ENCODE measurements at regions not wholly inside any gene's neighbourhood (a gene's known extent, or its start where the extent isn't known, plus 50 kb on each side); places are given as distances from the start of the nearest gene placed in this dataset.

DNA sequence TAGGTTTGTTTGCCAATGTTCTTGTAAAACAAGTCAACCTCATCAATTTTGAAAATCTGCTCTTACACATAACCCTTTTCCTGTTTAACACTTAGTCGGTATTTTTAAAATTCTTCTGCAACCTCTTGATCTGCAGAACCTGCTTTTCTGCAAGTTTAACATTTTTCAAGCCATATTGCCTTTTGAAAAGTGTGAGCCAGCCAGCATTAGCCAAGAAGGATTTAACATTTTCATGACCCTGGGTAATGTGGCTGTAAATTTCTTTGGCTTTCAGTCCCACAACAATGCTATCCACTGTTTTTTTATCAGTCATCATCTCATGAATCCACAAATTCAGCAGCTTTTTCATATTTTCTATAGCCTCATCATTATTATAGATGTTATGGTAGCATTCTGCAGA is 956.5 kb downstream of the FAT4 start:
- DNase-seq (ENCODE audit: low read depth in 2 of 3, low spot score in 1 of 3), result no peak

- DNase-seq (ENCODE audit: low read depth in 2 of 3, low spot score in 1 of 3), result no peak
Observed at GRCh38 chr4:126273746-126274145, 959.0 kb downstream of the FAT4 start.

DNA sequence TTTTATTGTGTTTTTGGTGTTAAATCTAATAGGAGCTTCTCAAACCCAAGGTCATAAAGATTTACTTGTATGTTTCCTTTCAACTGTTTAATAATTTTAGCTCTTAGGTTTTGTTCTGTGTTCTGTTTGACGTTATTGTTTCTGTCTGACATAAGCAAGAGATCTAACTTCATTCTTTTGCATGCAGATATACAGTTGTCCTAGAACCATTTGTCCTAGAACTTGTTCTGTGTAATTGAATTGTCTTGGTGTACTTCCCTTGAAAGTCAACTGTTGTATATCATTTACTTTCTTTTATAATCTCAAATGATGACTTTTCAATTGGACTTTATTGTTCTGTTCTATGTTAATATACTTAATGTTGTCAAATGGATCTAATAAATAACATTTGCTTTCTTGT is 977.1 kb downstream of the FAT4 start:
- DNase-seq (ENCODE audit: low read depth in 2 of 3, low spot score in 1 of 3), result no peak

DNA sequence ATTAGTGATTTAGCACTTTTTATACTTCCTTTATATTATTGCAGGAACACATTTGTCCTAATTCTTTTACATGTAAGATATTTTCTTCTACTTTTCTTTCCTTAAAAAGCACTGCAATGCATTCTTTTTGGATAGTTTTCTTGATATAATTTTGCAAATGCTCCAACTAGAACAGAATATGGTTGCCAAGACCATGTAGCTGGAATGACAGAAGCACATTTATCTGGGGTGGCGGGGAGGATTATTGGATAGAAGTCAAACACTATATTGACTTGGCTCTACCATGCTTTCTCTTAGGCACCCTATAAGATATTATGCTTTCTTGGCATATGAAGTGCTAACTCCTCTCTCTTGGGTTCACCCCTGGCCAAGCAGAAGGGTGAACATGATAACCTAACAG is 983.5 kb downstream of the FAT4 start:
- no peak for DNase-seq (ENCODE audit: low read depth in 2 of 3, low spot score in 1 of 3)

DNA sequence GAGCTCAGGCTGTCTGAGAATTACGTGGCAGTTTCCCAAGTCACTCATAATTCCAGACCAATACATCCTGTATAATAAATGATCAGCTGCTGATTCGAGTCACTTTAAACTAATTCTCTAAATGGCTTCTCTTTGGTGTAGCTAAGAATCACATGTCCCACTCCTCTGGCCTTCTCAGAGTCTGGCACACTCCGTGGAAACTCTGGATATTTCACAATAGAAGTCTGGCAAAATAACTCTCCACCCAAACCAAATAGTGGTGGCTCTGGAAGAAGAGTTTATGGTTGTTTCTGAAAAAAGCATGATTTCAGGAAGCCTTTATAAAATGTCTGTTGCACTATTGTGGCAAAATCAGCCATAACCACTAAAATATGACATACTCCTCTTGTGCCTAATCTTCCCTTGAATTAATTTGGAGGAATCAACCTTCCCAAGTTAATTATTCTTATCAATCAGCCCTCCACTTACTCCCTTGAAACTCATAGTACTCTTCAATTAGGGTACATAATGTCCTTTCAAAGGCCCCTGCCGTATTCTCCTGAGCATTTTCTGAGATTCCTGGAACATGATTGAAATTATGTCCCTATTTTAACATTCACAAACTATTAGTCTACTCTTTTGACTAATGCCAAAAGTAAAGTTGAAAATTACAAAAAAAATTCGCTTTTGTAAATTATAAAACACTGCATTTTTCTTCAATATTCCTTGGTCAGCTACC is 991.6 kb downstream of the FAT4 start:
- no peak for DNase-seq (ENCODE audit: low read depth in 2 of 3, low spot score in 1 of 3)

DNA sequence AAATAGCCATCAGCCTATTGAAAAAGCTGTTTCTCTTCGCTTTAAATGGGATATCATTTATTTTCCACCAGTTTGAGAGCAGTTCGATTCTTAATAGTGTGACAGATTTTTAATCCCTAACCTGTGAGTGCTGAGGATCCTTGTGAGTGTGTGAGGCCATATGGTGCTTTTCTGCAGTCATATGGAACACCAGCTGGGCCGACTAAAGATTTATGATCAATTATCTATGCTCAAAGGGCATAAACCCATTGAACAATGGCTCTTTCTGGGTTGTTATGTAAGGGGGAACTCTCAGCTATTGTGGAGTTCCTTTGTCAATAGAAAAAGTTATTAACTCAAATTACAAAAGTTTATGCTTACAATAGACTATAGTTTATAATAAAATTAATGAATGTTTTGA is 1003.6 kb downstream of the FAT4 start:
- no peak for DNase-seq (ENCODE audit: low read depth in 2 of 3, low spot score in 1 of 3)

GRCh38 chr4:126328914-126329313 is 1014.2 kb downstream of the FAT4 start:
- DNase-seq (ENCODE audit: low read depth in 2 of 3, low spot score in 1 of 3), result no peak

GRCh38 chr4:126338548-126338947 is 1023.8 kb downstream of the FAT4 start:
- no peak for DNase-seq (ENCODE audit: low read depth in 2 of 3, low spot score in 1 of 3)

- DNase-seq (ENCODE audit: low read depth in 2 of 3, low spot score in 1 of 3), result no peak
Observed at GRCh38 chr4:126341927-126342326, 1027.2 kb downstream of the FAT4 start.

DNA sequence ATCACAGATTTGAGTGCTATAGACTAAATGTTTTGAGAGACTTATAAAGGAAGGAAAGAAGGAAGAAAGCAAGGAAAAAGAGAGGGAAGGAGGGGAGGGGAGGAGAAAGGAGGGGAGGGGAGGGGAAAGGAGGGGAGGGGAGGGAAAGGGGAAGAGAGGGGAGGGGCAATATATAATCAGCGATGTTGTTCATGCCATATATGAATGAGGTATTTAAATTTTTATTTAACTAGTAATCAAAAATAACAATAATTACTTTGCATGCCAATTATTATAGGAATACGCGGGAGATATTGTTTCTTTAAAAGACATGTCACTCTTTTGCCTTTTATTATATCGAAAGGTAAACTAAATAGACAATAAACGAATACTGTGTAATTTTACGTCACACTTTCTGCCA is 1029.7 kb downstream of the FAT4 start:
- DNase-seq (ENCODE audit: low read depth in 2 of 3, low spot score in 1 of 3), result no peak

DNA sequence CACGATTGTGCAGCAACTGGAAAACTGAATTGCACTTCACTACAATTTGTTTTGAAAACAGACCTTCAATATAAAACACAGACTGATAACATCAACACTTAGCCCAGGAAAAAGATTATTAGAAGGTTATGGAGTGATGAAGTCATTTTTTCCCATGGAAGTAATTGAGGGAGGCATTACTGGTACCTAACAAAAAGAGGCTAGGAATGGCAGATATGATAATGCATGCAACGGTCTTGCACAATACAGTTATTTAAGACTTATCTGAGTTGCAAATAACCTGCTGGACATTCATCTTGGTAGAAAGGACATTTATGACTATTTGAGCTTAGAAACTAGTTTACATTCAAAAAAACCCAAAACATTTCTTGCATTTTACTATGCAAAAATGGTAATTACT is 1031.9 kb downstream of the FAT4 start:
- DNase-seq (ENCODE audit: low read depth in 2 of 3, low spot score in 1 of 3), result no peak

DNA sequence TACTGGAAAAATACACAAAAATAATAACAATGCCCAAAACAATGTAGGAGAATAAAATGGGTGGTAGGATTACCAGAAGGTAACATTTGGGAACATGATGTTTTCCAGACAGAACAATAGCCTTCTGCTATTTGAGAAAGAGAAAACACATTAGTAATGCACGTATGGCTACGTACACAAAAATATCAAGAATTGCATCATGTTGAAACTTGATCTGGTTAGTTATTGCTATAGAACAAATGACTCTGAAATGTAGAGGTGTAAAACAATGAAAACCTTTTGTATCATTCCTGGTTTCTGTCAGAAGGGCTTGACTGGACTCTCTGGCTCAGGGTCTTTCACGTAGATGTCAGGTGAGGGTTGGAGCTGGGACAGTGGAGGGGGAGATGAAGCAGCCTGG is 1040.0 kb downstream of the FAT4 start:
- DNase-seq (ENCODE audit: low read depth in 2 of 3, low spot score in 1 of 3), result no peak

DNA sequence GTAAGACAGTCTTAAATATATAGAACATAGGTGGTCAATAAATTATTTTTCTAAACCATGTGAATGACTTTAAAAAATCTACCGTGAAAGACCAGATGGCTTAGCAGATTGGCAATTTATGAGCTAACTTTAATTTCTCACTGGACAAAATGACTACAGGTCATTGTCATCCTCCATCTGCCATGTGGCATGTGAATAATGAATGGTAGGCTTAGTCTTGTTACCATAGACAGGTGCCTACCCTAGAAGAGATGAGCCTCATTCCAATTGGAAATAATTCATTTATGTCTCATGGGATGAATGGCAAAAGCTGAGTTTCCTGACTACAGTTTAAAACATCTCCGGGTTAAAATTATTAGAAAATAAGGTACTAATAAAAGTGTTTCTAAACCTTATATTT is 1043.3 kb downstream of the FAT4 start:
- DNase-seq (ENCODE audit: low read depth in 2 of 3, low spot score in 1 of 3), result no peak

DNA sequence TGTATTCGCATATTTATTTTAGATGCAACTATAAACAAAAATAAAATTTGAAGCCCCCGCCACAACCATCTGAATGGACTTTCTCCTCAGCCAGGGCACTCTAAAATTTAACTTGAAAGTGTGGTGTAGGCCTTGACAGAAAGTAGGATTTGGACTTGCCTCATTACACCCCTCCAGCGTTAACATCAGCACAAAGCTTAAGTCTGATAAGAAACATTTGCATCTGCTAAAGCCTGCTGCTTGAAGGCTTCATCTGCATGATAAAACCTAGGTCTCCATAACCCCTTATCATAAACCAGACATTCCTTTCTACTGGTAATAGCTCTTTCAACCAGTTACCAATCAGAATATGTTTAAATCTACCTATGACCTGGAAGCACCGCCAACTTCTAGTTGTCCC is 1046.5 kb downstream of the FAT4 start:
- no peak for DNase-seq (ENCODE audit: low read depth in 2 of 3, low spot score in 1 of 3)

DNA sequence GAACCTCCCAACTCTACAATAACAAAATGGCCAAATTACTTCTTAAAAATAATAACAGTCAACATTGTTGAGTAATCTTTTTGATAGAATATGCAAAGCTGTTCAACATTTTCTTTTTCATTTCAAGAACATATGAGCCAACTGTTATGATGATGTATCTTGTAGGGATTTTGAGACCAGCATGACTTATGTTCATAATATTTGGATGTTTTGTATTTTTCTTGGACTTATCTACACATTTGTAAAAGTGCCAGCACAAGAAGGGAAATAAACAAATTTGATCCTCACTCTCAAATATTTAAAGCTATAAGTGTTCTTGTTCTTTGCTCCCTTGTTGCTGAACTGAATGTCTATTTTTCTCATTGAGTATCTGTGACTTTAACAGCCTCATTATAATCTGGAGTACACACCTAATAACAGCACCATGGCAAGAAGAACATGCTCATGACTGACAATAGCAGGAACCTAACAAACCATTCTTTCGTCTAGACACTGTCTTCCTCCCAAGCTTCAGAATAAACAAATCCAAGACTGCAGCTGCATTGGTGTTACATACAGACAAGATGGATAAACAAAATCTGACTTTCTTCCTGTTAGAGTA is 1049.7 kb downstream of the FAT4 start:
- no peak for DNase-seq (ENCODE audit: low read depth in 2 of 3, low spot score in 1 of 3)

DNA sequence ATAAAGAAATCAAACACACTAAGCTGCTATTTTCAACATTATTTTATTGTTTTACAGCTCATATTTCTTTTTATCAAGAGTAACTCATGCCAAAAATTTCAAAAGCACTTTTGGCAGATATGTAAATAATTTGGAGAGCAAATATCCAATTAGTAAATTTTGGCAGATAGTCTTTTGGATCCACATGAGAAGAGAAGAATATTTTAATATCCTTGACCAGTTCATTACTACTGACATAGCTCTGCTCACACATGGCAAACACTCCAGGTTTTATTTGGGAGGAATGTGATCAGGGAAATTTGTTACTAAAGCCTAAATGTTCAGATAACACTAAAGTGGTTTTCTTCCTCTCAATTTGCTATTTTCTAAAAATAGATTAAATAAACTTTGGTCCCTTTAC is 1054.3 kb downstream of the FAT4 start:
- no peak for DNase-seq (ENCODE audit: low read depth in 2 of 3, low spot score in 1 of 3)

DNA sequence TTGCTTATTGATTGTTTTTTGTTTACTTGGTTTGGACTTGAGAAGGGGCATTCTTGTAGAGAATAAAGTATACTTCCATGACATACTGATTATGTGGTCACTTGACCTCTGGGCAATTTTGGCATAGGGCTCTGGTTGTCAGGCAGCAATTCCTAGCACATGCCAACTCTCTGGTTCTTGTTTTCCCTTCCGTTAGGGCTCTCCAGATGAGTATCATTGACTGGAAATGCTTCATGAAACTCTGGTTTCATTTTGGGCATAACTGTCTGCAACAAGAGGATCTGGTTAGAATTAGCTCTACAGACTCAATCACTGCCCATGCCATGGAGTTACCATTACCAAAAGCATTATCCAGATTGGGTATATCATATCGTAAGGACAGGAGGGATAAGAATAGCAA is 1057.9 kb downstream of the FAT4 start:
- DNase-seq (ENCODE audit: low read depth in 2 of 3, low spot score in 1 of 3), result no peak

DNA sequence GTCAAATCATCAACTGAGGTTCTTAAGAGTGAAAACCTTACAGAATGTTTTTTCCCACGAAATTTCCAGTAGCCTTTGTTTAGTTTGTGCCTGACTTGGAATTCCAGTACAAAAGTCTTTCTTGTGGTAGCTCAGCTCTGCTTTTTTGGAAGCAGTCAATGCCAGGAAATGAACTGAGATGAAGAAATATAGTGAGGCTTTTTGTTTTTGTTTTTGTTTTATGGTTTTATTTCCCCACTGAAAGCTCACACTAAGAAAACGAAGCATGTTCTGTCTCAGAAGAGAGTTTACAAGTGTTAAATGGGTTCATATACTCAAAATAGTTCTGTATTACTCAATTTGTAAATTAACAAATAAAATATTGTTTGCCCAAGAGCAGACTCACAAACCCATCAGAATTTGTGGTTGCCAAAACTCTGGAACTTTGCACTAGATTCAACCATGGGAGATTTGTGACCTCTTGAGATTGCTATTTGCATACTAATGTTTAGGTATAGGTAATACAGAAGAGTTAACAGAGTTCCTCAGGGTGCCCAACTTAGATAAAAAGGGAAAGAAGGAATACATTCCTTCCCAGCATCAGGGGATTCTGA is 1060.8 kb downstream of the FAT4 start:
- DNase-seq (ENCODE audit: low read depth in 2 of 3, low spot score in 1 of 3), result no peak

DNA sequence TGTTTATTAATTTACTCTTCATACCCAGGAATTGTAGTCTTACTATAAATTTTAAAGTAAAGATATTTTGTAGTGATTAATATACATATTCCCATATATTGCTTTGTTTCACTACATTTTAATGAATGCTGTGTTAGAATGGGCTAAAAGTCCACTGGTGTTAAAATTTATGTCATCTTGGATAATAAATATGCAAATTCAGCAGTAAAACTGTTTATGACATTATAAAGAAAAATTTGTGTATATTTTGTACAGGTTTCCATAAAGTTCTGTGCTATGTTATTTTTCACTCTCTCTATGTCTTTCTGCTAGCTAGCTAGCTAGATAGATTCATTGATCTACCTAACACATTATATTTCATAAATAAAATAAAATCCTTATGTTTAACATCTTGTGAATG is 1071.2 kb downstream of the FAT4 start:
- no peak for DNase-seq (ENCODE audit: low read depth in 2 of 3, low spot score in 1 of 3)

DNA sequence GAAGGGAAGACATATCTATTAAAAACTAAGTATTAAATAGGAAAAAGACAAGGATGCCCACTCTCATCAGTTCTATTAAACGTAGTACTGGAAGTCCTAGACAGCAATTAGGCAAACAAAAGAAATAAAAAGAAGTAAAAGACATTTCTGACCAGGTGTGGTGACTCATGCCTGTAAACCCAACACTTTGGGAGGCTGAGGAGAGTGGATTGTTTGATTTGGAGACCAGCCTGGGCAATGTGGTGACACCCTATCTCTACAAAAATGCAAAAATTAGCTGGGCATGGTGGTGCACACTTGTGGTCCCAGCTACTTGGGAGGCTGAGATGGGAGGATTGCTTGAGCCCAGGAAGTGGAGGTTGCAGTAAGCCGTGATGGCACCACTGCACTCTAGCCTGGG is 1071.8 kb downstream of the FAT4 start:
- DNase-seq (ENCODE audit: low read depth in 2 of 3, low spot score in 1 of 3), result no peak

DNA sequence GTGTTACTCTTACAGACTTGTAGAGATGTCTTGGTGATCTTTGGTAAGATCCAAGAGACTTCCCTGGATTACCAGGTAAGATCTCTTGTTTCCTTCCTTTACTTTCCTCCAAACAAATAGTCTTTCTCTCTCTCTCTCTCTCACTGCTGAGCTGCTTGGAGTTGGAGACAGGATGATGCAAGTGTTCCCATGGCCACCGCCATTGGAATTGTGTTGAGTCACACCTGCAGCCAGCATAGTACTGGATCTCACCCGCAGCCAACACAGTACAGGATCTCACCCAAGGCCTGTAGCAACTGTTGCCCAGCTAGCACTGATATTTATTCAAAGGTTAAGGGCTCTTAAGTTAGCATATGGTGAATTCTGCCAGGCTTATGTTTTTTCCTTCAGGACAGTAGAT is 1080.9 kb downstream of the FAT4 start:
- DNase-seq (ENCODE audit: low read depth in 2 of 3, low spot score in 1 of 3), result no peak

GRCh38 chr4:126396121-126396520 is 1081.4 kb downstream of the FAT4 start:
- no peak for DNase-seq (ENCODE audit: low read depth in 2 of 3, low spot score in 1 of 3)

- DNase-seq (ENCODE audit: low read depth in 2 of 3, low spot score in 1 of 3), result no peak
Observed at GRCh38 chr4:126396703-126397102, 1081.9 kb downstream of the FAT4 start.

Measured in stimulated activated CD4-positive, alpha-beta T cell treated with anti-CD3 and anti-CD28 coated beads, Interleukin-12 subunit alpha, Interleukin-12 subunit beta, amount 100 ng/mL, for 48 hours (primary cell).